GM23248 (cell line): ENCODE measurements at regions not wholly inside any gene's neighbourhood (a gene's known extent, or its start where the extent isn't known, plus 50 kb on each side); places are given as distances from the start of the nearest gene placed in this dataset.

Experiments
- DNase-seq: peaks from one replicate; pipeline ENCODE4 v3.0.0-alpha.2; 2015
- H2AFZ ChIP-seq: fragments of 200-600 bp; sonication (generic); 2 replicates; pipeline ENCODE4 v1.6.1; 2016; ENCODE audit warnings: antibody characterized with exemption
- H3F3A ChIP-seq: fragments of 200-600 bp; sonication (generic); 2 replicates; pipeline ENCODE4 v1.6.1; 2016; ENCODE audit warnings: mild to moderate bottlenecking, antibody characterized with exemption, mixed run types; ENCODE audit not compliant: insufficient read depth
- H3K27ac ChIP-seq: fragments of 200-600 bp; sonication (generic); 2 replicates; pipeline ENCODE4 v1.5.1; 2016; ENCODE audit warnings: mild to moderate bottlenecking
- H3K27me3 ChIP-seq: fragments of 200-600 bp; sonication (generic); replicated peaks from 2 replicates; pipeline ENCODE4 v1.6.1; 2016; ENCODE audit warnings: mild to moderate bottlenecking; ENCODE audit not compliant: insufficient read depth
- H3K36me3 ChIP-seq: fragments of 200-600 bp; sonication (generic); 2 replicates; pipeline ENCODE4 v1.6.1; 2016; ENCODE audit warnings: low read depth, mild to moderate bottlenecking
- H3K4me1 ChIP-seq: fragments of 200-600 bp; sonication (generic); 2 replicates; pipeline ENCODE4 v1.6.1; 2016; ENCODE audit warnings: mild to moderate bottlenecking; ENCODE audit not compliant: insufficient read depth
- H3K4me2 ChIP-seq: fragments of 200-600 bp; sonication (generic); one replicate; pipeline ENCODE4 v1.6.1; 2016; ENCODE audit warnings: mild to moderate bottlenecking; ENCODE audit not compliant: unreplicated experiment
- H3K4me3 ChIP-seq: fragments of 200-600 bp; sonication (generic); 2 replicates; pipeline ENCODE4 v1.5.1; 2016; ENCODE audit warnings: mild to moderate bottlenecking
- H3K79me2 ChIP-seq: fragments of 200-600 bp; sonication (generic); 2 replicates; pipeline ENCODE4 v1.6.1; 2016; ENCODE audit warnings: mild to moderate bottlenecking; ENCODE audit not compliant: insufficient read depth
- H3K9ac ChIP-seq: fragments of 200-600 bp; sonication (generic); 2 replicates; pipeline ENCODE4 v1.6.1; 2016; ENCODE audit warnings: mild to moderate bottlenecking
- H3K9me2 ChIP-seq: fragments of 200-600 bp; sonication (generic); 2 replicates; pipeline ENCODE4 v1.6.1; 2016; ENCODE audit warnings: mixed run types, mild to moderate bottlenecking, moderate library complexity; ENCODE audit not compliant: insufficient read depth
- H3K9me3 ChIP-seq: fragments of 200-600 bp; sonication (generic); one replicate; pipeline ENCODE4 v1.6.1; 2017; ENCODE audit warnings: low read depth
- H4K20me1 ChIP-seq: fragments of 200-600 bp; sonication (generic); 2 replicates; pipeline ENCODE4 v1.6.0; 2016; ENCODE audit not compliant: insufficient read depth
- EZH2 ChIP-seq: fragments of 200-600 bp; sonication (generic); IDR thresholded peaks from 2 replicates; pipeline ENCODE4 v1.6.1; 2018; ENCODE audit warnings: antibody characterized with exemption, mild to moderate bottlenecking; ENCODE audit not compliant: insufficient read depth, poor library complexity, severe bottlenecking
- EZH2phosphoT487 ChIP-seq: fragments of 200-600 bp; sonication (generic); IDR thresholded peaks from 2 replicates; pipeline ENCODE4 v1.6.1; 2018; ENCODE audit warnings: antibody characterized with exemption, moderate library complexity, mild to moderate bottlenecking, low read depth; ENCODE audit not compliant: insufficient read depth
- WGBS, 2 experiments: methylation state at CpG; one replicate each; pipeline ENCODE4 v1.1.6; 2015 to 2017; ENCODE audit warnings: low lambda C conversion rate in 2 of 2, low coverage in 1 of 2; ENCODE audit errors: missing lambda C conversion rate in 2 of 2; 5-methylcytosine and 5-hydroxymethylcytosine counted together
- in situ Hi-C: fragments of 300-500 bp; cut with MboI; formaldehyde crosslinking; loops from 2 replicates; pipeline ENCODE4 v1.15.0; 2020

- no peaks in the 10 kb centered on the region for H4K20me1 ChIP-seq
- 8 to 15% methylated on average over 6 of the region's 6 CpGs for WGBS, 2 experiments
- in situ Hi-C loops = no loop called here
Observed at GRCh38 chr2:139367416-139367815, 587.2 kb upstream of the NXPH2 start.

DNA sequence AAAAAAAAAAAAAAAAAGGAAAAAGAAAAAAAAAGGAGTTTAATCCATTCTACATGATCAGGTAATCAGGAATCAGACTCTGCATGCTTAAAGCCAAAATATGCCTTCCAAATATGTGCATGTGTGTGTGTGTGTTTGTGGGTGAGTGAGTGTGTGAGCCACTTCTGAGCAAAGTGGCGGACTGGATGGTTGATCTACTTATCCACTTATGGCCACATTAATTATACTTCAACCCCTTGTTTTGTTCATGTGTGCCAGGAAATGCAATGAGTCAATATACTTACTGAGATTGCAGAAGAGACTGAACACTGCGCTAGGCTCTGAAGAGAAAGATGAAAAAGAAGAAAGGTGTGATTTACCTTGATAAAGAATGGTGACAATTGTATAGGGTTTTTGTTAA is 586.5 kb upstream of the NXPH2 start:
- Histone ChIP-seq H3K4me1 (no peaks in the 10 kb centered on the region), H3K9ac (no peak overlapping the region), H3K79me2 (no peaks in the 10 kb centered on the region), H2AFZ (no peak overlapping the region), H3K9me3 (no peaks in the 10 kb centered on the region), H3K27me3 (no peaks in the 10 kb centered on the region), H3K4me3 (no peak overlapping the region), H3K4me2 (no peak overlapping the region), H4K20me1 (no peaks in the 10 kb centered on the region), H3K36me3 (no peaks in the 10 kb centered on the region), H3F3A (no peaks in the 10 kb centered on the region), H3K27ac (no peak overlapping the region), H3K9me2 (no peaks in the 10 kb centered on the region)
- 54 to 63% methylated on average over 2 of the region's 2 CpGs for WGBS, 2 experiments
- in situ Hi-C loops = no loop called here
- DNase-seq = no peak
- TF ChIP-seq EZH2phosphoT487 (no peak), EZH2 (no peak)

More at GRCh38 chr2:139367416-139367815, 587.2 kb upstream of the NXPH2 start:
- no peaks in the 10 kb centered on the region for H3K79me2 ChIP-seq
- no peak overlapping the region for H3K4me3 ChIP-seq
- H3K36me3 ChIP-seq = no peaks in the 10 kb centered on the region
- no peak for TF ChIP-seq EZH2phosphoT487
- TF ChIP-seq EZH2 = no peak
- no peaks in the 10 kb centered on the region for H3K4me1 ChIP-seq
- H2AFZ ChIP-seq = no peak overlapping the region
- no peaks in the 10 kb centered on the region for H3K9me3 ChIP-seq
- no peaks in the 10 kb centered on the region for H3K27me3 ChIP-seq
- H3K4me2 ChIP-seq = no peak overlapping the region
- no peak for DNase-seq
- H3K27ac ChIP-seq = no peak overlapping the region
- no peaks in the 10 kb centered on the region for H3K9me2 ChIP-seq
- no peaks in the 10 kb centered on the region for H3F3A ChIP-seq
- H3K9ac ChIP-seq = no peak overlapping the region

DNA sequence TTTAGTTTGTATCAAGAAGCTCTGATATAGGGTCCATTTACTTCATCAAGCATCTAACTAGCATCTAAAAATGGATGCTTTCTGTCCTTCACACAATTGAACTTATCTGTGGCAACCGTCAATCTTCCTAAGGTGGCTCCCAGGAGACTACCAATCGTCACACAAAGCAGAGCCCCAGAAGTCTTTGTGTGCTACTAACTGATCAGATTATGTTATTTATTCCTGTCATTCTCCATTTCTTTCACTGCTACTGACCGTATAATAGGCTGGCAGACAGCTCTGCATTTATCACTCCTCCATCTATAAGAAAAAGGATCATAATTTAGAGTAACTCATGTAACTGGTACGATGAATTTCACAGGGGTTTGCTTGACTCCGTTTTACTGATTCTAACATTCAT is 585.0 kb upstream of the NXPH2 start:
- no peak for DNase-seq
- H3K4me1 ChIP-seq = no peaks in the 10 kb centered on the region
- WGBS, 2 experiments = 16 to 19% methylated on average over 5 of the region's 5 CpGs
- H4K20me1 ChIP-seq = no peaks in the 10 kb centered on the region
- H2AFZ ChIP-seq = no peak overlapping the region
- H3K9ac ChIP-seq = no peak overlapping the region
- H3K9me2 ChIP-seq = no peaks in the 10 kb centered on the region
- H3K4me2 ChIP-seq = no peak overlapping the region
- H3K4me3 ChIP-seq = no peak overlapping the region
- no peaks in the 10 kb centered on the region for H3K27me3 ChIP-seq
- H3K79me2 ChIP-seq = no peaks in the 10 kb centered on the region
- H3K27ac ChIP-seq = no peak overlapping the region
- H3F3A ChIP-seq = no peaks in the 10 kb centered on the region
- H3K36me3 ChIP-seq = no peaks in the 10 kb centered on the region
- H3K9me3 ChIP-seq = no peaks in the 10 kb centered on the region
- TF ChIP-seq EZH2phosphoT487 = no peak
- TF ChIP-seq EZH2 = no peak
- in situ Hi-C loops = no loop called here

DNA sequence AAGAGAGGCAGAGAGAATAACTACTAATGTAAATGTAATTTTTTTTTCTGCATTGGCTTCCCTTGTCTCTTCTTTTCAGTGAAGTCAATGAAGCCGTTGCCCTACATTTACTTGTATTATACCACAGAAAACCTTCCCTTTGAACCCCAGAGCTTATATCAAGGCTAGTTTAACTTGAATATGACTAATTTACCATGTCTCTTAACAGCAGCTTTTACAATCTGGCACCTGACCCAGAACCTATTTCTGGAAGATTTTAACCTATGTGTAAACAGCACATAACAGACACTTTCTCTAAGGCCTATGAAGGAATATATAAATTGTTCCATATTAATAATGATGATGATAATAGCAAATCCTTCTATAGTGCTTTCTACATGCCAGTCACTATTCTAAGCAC is 580.5 kb upstream of the NXPH2 start:
- H3F3A ChIP-seq = no peaks in the 10 kb centered on the region
- H3K27me3 ChIP-seq = no peaks in the 10 kb centered on the region
- no peak overlapping the region for H3K4me2 ChIP-seq
- H3K79me2 ChIP-seq = no peaks in the 10 kb centered on the region
- H3K4me1 ChIP-seq = no peaks in the 10 kb centered on the region
- no peak overlapping the region for H3K27ac ChIP-seq
- no peak overlapping the region for H2AFZ ChIP-seq
- in situ Hi-C loops = no loop called here
- H4K20me1 ChIP-seq = no peaks in the 10 kb centered on the region
- no peaks in the 10 kb centered on the region for H3K9me3 ChIP-seq
- no peaks in the 10 kb centered on the region for H3K9me2 ChIP-seq
- no peak overlapping the region for H3K4me3 ChIP-seq
- no peaks in the 10 kb centered on the region for H3K36me3 ChIP-seq
- WGBS, 2 experiments = 0 to 9% methylated on average over 1 of the region's 1 CpG
- H3K9ac ChIP-seq = no peak overlapping the region
- TF ChIP-seq EZH2phosphoT487 (no peak), EZH2 (no peak)
- no peak for DNase-seq

DNA sequence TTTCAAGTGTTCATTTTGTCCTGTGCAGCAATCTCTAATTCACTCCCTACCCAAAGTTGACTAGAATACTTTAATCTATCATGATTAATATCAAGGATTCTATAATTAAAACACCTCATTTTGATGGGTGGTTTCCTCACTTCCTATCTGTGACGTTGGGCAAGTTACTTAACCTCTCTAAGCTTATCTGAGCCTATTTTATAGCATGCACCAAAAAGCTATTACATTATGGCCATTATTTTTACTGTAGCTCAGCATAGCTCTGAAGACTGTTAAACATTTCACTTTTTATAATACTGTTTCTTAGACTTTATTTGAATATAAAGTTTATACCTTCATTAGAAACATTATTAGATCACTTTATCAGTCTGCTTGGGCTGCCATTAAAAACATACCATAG is 579.6 kb upstream of the NXPH2 start:
- H3K4me1 ChIP-seq = no peaks in the 10 kb centered on the region
- H3K27ac ChIP-seq = no peak overlapping the region
- no peak overlapping the region for H3K4me2 ChIP-seq
- no peak for DNase-seq
- WGBS, 2 experiments = 9 to 13% methylated on average over 1 of the region's 1 CpG
- in situ Hi-C loops = no loop called here
- H3K36me3 ChIP-seq = no peaks in the 10 kb centered on the region
- no peaks in the 10 kb centered on the region for H3F3A ChIP-seq
- no peak for TF ChIP-seq EZH2
- TF ChIP-seq EZH2phosphoT487 = no peak
- H2AFZ ChIP-seq = no peak overlapping the region
- H3K79me2 ChIP-seq = no peaks in the 10 kb centered on the region
- H3K9ac ChIP-seq = no peak overlapping the region
- no peak overlapping the region for H3K4me3 ChIP-seq
- H3K9me2 ChIP-seq = no peaks in the 10 kb centered on the region
- no peaks in the 10 kb centered on the region for H4K20me1 ChIP-seq
- H3K27me3 ChIP-seq = no peaks in the 10 kb centered on the region
- H3K9me3 ChIP-seq = no peaks in the 10 kb centered on the region
